HepG2 (cell line): ENCODE measurements at regions not wholly inside any gene's neighbourhood (a gene's known extent, or its start where the extent isn't known, plus 50 kb on each side); places are given as distances from the start of the nearest gene placed in this dataset.

Experiments
- ATAC-seq: fragments of 200-7000 bp; cut with Tn5 transposase; 3 replicates; pipeline ENCODE4 v1.9.1; 2020; ENCODE audit warnings: mild to moderate bottlenecking, moderate library complexity
- BruUV-seq: library from RNA; stranded (reverse); fragments of 400-500 nt; replicated peaks from 2 replicates; lab custom pipeline; 2021; lab: Mats Ljungman, UMichigan
- CTCF ChIA-PET: fragments of 300-600 bp; formaldehyde crosslinking; extraction: SDS; loops from one replicate; lab custom pipeline; 2021; ENCODE audit warnings: low total read pairs, inconsistent platforms, low intra/inter-chr PET ratio; lab: Yijun Ruan, JAX
- POLR2A ChIA-PET: fragments of 350-600 bp; sonication (Branson Sonifier 250); formaldehyde crosslinking; loops from one replicate; lab custom pipeline; 2020; ENCODE audit warnings: antibody characterized with exemption, inconsistent platforms; lab: Yijun Ruan, JAX
- DNase-seq: peaks from one replicate; pipeline ENCODE4 v3.0.0-alpha.2; 2015; ENCODE audit warnings: low spot score
- FAIRE-seq: peaks from 3 replicates; lab custom pipeline; 2011; peaks lifted over from hg19 to GRCh38; lab: Jason Lieb, UNC
- H2AFZ ChIP-seq: one replicate; pipeline ENCODE4 v1.6.1; 2011; ENCODE audit warnings: low read length, inconsistent platforms
- H3K27ac ChIP-seq: fragments of 300-600 bp; 3 replicates; pipeline ENCODE4 v1.8.0; 2011; ENCODE audit warnings: mixed run types, mild to moderate bottlenecking, mixed read lengths, low read length, inconsistent platforms; ENCODE audit not compliant: insufficient read depth; ENCODE audit errors: extremely low read length
- H3K27me3 ChIP-seq, 2 experiments: fragments of 200-600 bp in 1 of 2; 2 replicates in 1 of 2; 3 replicates in 1 of 2; pipeline versions ENCODE4 v1.6.0 to v1.8.0; 2011; ENCODE audit warnings: low read length in 2 of 2, mild to moderate bottlenecking in 2 of 2, moderate library complexity in 2 of 2, inconsistent platforms in 1 of 2; ENCODE audit not compliant: insufficient read depth in 2 of 2, control insufficient read depth in 1 of 2
- H3K36me3 ChIP-seq, 2 experiments: fragments of 200-600 bp in 1 of 2; replicated peaks in 1 of 2; 2 replicates in 1 of 2; 3 replicates in 1 of 2; pipeline versions ENCODE4 v1.5.1 to v1.8.0; 2011; ENCODE audit warnings: low read length in 2 of 2, inconsistent platforms in 1 of 2; ENCODE audit not compliant: insufficient read depth in 2 of 2, control insufficient read depth in 1 of 2
- H3K4me1 ChIP-seq: 2 replicates; pipeline ENCODE4 v1.5.1; 2012; ENCODE audit warnings: low read length, inconsistent platforms; ENCODE audit not compliant: insufficient read depth
- H3K4me2 ChIP-seq: 2 replicates; pipeline ENCODE4 v1.6.0; 2011; ENCODE audit warnings: low read depth, low read length, inconsistent platforms
- H3K4me3 ChIP-seq, 3 experiments: fragments of 200-600 bp in 1 of 3; sonication (generic), shearing (Covaris generic) in 1 of 3; replicated peaks in 1 of 3; 2 replicates each; pipeline ENCODE4 v1.5.1; 2011 to 2016; ENCODE audit warnings: low read length in 3 of 3, inconsistent platforms in 2 of 3, low read depth in 2 of 3, mild to moderate bottlenecking in 2 of 3, control low read depth in 1 of 3, mixed read lengths in 1 of 3; ENCODE audit not compliant: insufficient read depth in 1 of 3
- H3K79me2 ChIP-seq: one replicate; pipeline ENCODE4 v1.6.1; 2011; ENCODE audit warnings: low read length, inconsistent platforms; ENCODE audit not compliant: insufficient read depth
- H3K9ac ChIP-seq: 2 replicates; pipeline ENCODE4 v1.6.0; 2011; ENCODE audit warnings: mild to moderate bottlenecking, low read depth, low read length, inconsistent platforms; ENCODE audit not compliant: insufficient read depth
- H3K9me3 ChIP-seq: 2 replicates; pipeline ENCODE4 v1.5.1; 2012; ENCODE audit warnings: mild to moderate bottlenecking, low read length
- H4K20me1 ChIP-seq: 2 replicates; pipeline ENCODE4 v1.6.0; 2011; ENCODE audit warnings: inconsistent platforms, mild to moderate bottlenecking, low read length, moderate library complexity; ENCODE audit not compliant: insufficient read depth
- ATF7 ChIP-seq, 2 experiments: fragments of 450-650 bp in 1 of 2; sonication (generic) in 1 of 2; formaldehyde crosslinking in 1 of 2; IDR thresholded peaks; 2 replicates each; pipeline versions ENCODE4 v1.4.0 to v1.6.1; 2016 to 2020; ENCODE audit warnings: antibody characterized with exemption in 1 of 2, mild to moderate bottlenecking in 1 of 2, missing genetic modification reagents in 1 of 2
- E2F1 ChIP-seq: sonication (generic); formaldehyde crosslinking; IDR thresholded peaks from 2 replicates; pipeline ENCODE4 v1.5.0; 2020; ENCODE audit warnings: missing genetic modification reagents
- HMGA1 ChIP-seq: sonication (generic); formaldehyde crosslinking; conservative IDR thresholded peaks from 2 replicates; pipeline ENCODE4 v1.4.0; 2020; ENCODE audit warnings: missing genetic modification reagents
- MIER2 ChIP-seq: IDR thresholded peaks from 2 replicates; pipeline ENCODE4 v1.6.1; 2016; ENCODE audit warnings: missing biosample characterization, missing genetic modification reagents
- NBN ChIP-seq: fragments of 450-650 bp; conservative IDR thresholded peaks from 2 replicates; pipeline ENCODE4 v1.6.1; 2017
- NFKB2 ChIP-seq: sonication (generic); formaldehyde crosslinking; IDR thresholded peaks from 2 replicates; pipeline ENCODE4 v1.4.0; 2020; ENCODE audit warnings: missing genetic modification reagents, borderline replicate concordance
- SMARCC2 ChIP-seq: fragments of 450-650 bp; IDR thresholded peaks from 2 replicates; pipeline ENCODE4 v1.6.1; 2017; ENCODE audit warnings: antibody characterized with exemption, mild to moderate bottlenecking
- SNAI1 ChIP-seq: sonication (generic); formaldehyde crosslinking; IDR thresholded peaks from 2 replicates; pipeline ENCODE4 v1.5.0; 2020; ENCODE audit warnings: mild to moderate bottlenecking, missing genetic modification reagents, borderline replicate concordance
- SOX13 ChIP-seq, 3 experiments: fragments of 450-650 bp in 1 of 3; sonication (generic) in 1 of 3; formaldehyde crosslinking in 1 of 3; IDR thresholded peaks in 2 of 3; conservative IDR thresholded peaks in 1 of 3; 2 replicates each; pipeline versions ENCODE4 v1.5.0 to v1.6.1; 2016 to 2020; ENCODE audit warnings: antibody characterized with exemption in 1 of 3, mild to moderate bottlenecking in 1 of 3, missing compliant biosample characterization in 1 of 3, missing genetic modification reagents in 1 of 3, moderate library complexity in 1 of 3
- TBP ChIP-seq: sonication (generic); formaldehyde crosslinking; IDR thresholded peaks from 2 replicates; pipeline ENCODE4 v1.5.0; 2020; ENCODE audit warnings: missing genetic modification reagents
- THRA ChIP-seq: sonication (generic); formaldehyde crosslinking; IDR thresholded peaks from 2 replicates; pipeline ENCODE4 v1.4.0; 2020; ENCODE audit warnings: missing genetic modification reagents, borderline replicate concordance
- THYN1 ChIP-seq: sonication (generic); formaldehyde crosslinking; IDR thresholded peaks from 2 replicates; pipeline ENCODE4 v1.8.1; 2023; ENCODE audit warnings: low read depth, mild to moderate bottlenecking, moderate library complexity, missing genetic modification reagents, borderline replicate concordance
- ZBTB7A ChIP-seq: sonication (generic); formaldehyde crosslinking; IDR thresholded peaks from 2 replicates; pipeline ENCODE4 v1.8.0; 2022; ENCODE audit warnings: mild to moderate bottlenecking, missing genetic modification reagents
- ZKSCAN5 ChIP-seq: sonication (generic); formaldehyde crosslinking; IDR thresholded peaks from 2 replicates; pipeline ENCODE4 v1.5.1; 2020; ENCODE audit warnings: mild to moderate bottlenecking, missing genetic modification reagents
- ZNF138 ChIP-seq: sonication (generic); formaldehyde crosslinking; IDR thresholded peaks from 2 replicates; pipeline ENCODE4 v1.5.0; 2020; ENCODE audit warnings: mild to moderate bottlenecking, low read depth, missing genetic modification reagents
- ZNF275 ChIP-seq: sonication (generic); formaldehyde crosslinking; IDR thresholded peaks from 2 replicates; pipeline ENCODE4 v1.8.0; 2022; ENCODE audit warnings: missing genetic modification reagents, mild to moderate bottlenecking, inconsistent platforms, borderline replicate concordance
- ZNF383 ChIP-seq: sonication (generic); formaldehyde crosslinking; IDR thresholded peaks from 2 replicates; pipeline ENCODE4 v1.4.0; 2020; ENCODE audit warnings: missing genetic modification reagents, mild to moderate bottlenecking, borderline replicate concordance
- ZNF839 ChIP-seq: sonication (generic); formaldehyde crosslinking; IDR thresholded peaks from 2 replicates; pipeline ENCODE4 v1.4.0; 2020; ENCODE audit warnings: missing genetic modification reagents, mild to moderate bottlenecking, borderline replicate concordance
- in situ Hi-C: cut with HindIII; loops from 2 replicates; pipeline ENCODE4 v1.10.0; 2017; ENCODE audit warnings: low pct_unique_long_range_greater_than_20kb; ENCODE audit not compliant: extremely low pct_ligation_motif_present
- intact Hi-C: fragments of 100-400 bp; cut with micrococcal nuclease; formaldehyde crosslinking; loops from one replicate; pipeline ENCODE4 v1.10.0; 2022; ENCODE audit not compliant: unreplicated experiment

- no peak overlapping the region for H3K4me3 ChIP-seq
- CTCF ChIA-PET: no interaction called here
- peaks cover 0 to 2% of the 10 kb centered on the region in 2 experiments; a peak in 1 of 5 replicates for H3K27me3 ChIP-seq
- H3K27ac ChIP-seq: no peak overlapping the region
- TF ChIP-seq SMARCC2 (no peak), ZNF839 (no peak), MIER2 (CRISPR knock-in tag) (no peak), ZKSCAN5 (CRISPR knock-in tag) (no peak), SOX13 (IDR thresholded peaks at IDR 0.05) (no peak), SOX13 (CRISPR knock-in tag; conservative IDR thresholded peaks at IDR 0.05 in 1 of 2, IDR thresholded peaks at IDR 0.05 in 1 of 2) (no peak), ATF7 (IDR thresholded peaks at IDR 0.05) (no peak), ATF7 (CRISPR knock-in tag; IDR thresholded peaks at IDR 0.05) (no peak), THYN1 (no peak), ZNF138 (no peak), TBP (CRISPR knock-in tag) (no peak), ZNF275 (CRISPR knock-in tag) (no peak), NFKB2 (CRISPR knock-in tag) (no peak), ZNF383 (CRISPR knock-in tag) (no peak), NBN (no peak), E2F1 (no peak), HMGA1 (no peak), THRA (CRISPR knock-in tag) (no peak), SNAI1 (CRISPR knock-in tag) (no peak), ZBTB7A (CRISPR knock-in tag) (no peak)
- BruUV-seq: no TSS peak
- H3K36me3 ChIP-seq: no peaks in the 10 kb centered on the region
- ATAC-seq (no peak), FAIRE-seq (no peak), DNase-seq (no peak)
- H3K9ac ChIP-seq: no peak overlapping the region
- no peaks in the 10 kb centered on the region for H3K9me3 ChIP-seq
- POLR2A ChIA-PET: no interaction called here
- no peaks in the 10 kb centered on the region for H3K4me1 ChIP-seq
- H4K20me1 ChIP-seq: no peaks in the 10 kb centered on the region
- in situ Hi-C loops: no loop called here
- no peaks in the 10 kb centered on the region for H3K79me2 ChIP-seq
- no peak overlapping the region for H2AFZ ChIP-seq
- no peak overlapping the region for H3K4me2 ChIP-seq
- intact Hi-C loops: no loop called here
Observed at GRCh38 chr3:65142456-65142855, 454.7 kb upstream of the ADAMTS9 start.
